Cardiac fibroblast (primary cell): ENCODE measurements at regions not wholly inside any gene's neighbourhood (a gene's known extent, or its start where the extent isn't known, plus 50 kb on each side); places are given as distances from the start of the nearest gene placed in this dataset.

Experiments
- DNase-seq, 2 donors: peaks; one replicate each; pipeline versions ENCODE4 v3.0.0 to v3.0.0-alpha.2; 2010; ENCODE audit warnings: low read depth in 2 of 2
- H3K4me3 ChIP-seq, 2 donors: replicated peaks in 1 of 2; 1 replicate in 1 of 2; 2 replicates in 1 of 2; pipeline ENCODE4 v1.5.1; 2011; ENCODE audit warnings: low read depth in 2 of 2, low read length in 2 of 2, mild to moderate bottlenecking in 2 of 2, moderate library complexity in 1 of 2
- TF ChIP-seq, protein P1 (sequence below): IDR thresholded peaks from one replicate; pipeline ENCODE4 v1.5.1; 2011; ENCODE audit warnings: low read depth, mild to moderate bottlenecking, low read length, inconsistent platforms

GRCh38 chr2:217656316-217656715, 346.5 kb downstream of the TNS1 start:
- no peak overlapping the region for H3K4me3 ChIP-seq
- no peak for DNase-seq
- TF ChIP-seq, protein P1, sequence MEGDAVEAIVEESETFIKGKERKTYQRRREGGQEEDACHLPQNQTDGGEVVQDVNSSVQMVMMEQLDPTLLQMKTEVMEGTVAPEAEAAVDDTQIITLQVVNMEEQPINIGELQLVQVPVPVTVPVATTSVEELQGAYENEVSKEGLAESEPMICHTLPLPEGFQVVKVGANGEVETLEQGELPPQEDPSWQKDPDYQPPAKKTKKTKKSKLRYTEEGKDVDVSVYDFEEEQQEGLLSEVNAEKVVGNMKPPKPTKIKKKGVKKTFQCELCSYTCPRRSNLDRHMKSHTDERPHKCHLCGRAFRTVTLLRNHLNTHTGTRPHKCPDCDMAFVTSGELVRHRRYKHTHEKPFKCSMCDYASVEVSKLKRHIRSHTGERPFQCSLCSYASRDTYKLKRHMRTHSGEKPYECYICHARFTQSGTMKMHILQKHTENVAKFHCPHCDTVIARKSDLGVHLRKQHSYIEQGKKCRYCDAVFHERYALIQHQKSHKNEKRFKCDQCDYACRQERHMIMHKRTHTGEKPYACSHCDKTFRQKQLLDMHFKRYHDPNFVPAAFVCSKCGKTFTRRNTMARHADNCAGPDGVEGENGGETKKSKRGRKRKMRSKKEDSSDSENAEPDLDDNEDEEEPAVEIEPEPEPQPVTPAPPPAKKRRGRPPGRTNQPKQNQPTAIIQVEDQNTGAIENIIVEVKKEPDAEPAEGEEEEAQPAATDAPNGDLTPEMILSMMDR = no peak

DNA sequence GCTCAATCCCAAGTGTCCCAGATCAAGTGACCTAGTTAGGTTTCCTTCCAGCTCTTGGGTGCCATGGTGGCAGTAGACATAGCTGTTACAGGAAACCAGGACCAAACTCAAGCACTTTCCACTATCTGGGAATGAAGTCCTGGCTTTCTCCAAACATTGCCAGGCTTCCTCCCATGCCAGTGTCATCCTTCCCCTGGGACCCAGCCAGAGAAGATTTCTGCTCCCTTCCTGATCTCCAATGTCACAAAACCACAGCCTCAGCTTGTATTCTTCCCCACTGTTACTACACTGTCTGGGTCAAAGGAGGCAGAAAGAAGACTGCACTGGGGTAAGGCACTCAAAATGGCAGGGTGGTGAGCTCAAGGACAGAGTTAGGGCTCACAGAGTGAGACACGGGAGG, 347.1 kb downstream of the TNS1 start:
- H3K4me3 ChIP-seq = no peak overlapping the region
- TF ChIP-seq, protein P1 = no peak
- no peak for DNase-seq

DNA sequence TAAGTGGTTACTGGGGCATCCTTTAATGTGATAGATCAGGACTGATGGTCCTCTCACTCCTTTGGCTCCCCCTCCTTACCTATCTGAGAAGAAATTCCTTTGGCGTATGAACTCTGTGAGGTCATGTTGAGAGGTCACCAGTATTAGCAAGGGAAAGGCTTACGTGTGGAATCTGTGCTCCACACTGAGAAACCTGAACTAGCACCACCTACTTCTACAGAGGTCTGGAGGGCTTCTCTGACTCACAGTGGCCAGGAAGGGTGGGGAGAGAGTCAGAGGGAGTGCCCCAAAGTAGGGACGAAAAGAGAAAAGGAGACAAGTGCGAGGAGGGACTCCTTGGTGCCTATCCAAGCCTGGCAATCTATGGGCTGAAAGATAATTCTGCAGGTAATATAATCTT, 348.6 kb downstream of the TNS1 start:
- no peak for DNase-seq
- TF ChIP-seq, protein P1 = no peak
- no peak overlapping the region for H3K4me3 ChIP-seq

- H3K4me3 ChIP-seq = no peak overlapping the region
- TF ChIP-seq, protein P1 = peak; percentile 8
- DNase-seq = peak; percentile 68 to 82
These were observed 349.8 kb downstream of the TNS1 start for GRCh38 chr2:217652761-217653639.

DNA sequence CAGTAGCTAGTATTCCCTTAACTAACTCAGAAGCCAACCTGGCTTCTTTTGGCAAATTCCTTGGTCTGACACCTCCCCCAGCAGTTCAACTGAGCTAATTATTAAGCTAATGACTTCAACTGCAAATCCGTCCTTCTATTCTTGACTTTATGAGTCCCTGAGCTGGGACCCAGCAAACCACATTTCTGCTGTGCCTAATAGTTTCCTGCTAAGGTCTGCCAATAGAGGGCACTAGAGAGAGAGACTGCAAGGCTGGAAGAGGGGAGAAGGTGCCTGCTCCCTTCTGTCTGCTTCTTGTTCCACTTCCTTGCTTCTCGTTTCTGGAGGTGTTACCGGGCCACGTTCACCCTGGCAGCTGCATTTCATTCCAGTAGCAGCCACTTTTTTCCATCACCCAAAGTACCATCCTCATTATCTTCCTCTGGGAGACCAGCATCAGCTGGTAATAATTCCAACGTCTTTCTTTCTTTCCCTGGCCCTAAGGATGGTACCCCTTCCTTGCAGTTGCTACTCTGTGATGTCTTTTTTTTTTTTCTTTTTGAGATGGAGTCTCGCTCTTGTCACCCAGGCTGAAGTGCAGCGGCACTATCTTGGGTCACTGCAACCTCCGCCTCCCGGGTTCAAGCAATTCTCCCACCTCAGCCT, 352.0 kb downstream of the TNS1 start:
- TF ChIP-seq, protein P1 = peak; percentile 94
- H3K4me3 ChIP-seq = no peak overlapping the region
- DNase-seq = peak; percentile 69 to 78

DNA sequence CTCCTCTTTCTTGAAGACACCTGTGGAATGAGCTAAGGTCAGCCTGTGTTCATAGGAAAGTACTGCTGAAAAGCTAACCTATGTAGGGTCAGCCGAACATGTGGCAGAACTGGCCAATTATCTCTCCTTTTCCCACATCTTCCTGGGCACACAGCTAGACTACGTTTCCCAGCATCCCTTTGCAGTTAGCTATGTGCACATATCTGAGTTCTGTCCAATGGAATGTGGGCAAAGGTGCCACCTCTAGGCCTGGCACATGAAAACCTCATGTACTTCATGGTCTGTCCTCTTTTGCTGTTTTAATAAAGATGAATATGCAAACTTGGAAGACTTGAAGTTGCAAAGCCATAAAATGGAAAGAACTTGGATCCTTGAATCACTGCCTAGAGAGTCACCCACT, 352.6 kb downstream of the TNS1 start:
- no peak overlapping the region for H3K4me3 ChIP-seq
- no peak for DNase-seq
- TF ChIP-seq, protein P1 = no peak
